HepG2 (cell line): ENCODE measurements at regions not wholly inside any gene's neighbourhood (a gene's known extent, or its start where the extent isn't known, plus 50 kb on each side); places are given as distances from the start of the nearest gene placed in this dataset.

ENCODE experiments used
- AKNA ChIP-seq: sonication (generic); formaldehyde crosslinking; IDR thresholded peaks from 2 replicates; pipeline ENCODE4 v1.4.0; 2020; ENCODE audit warnings: missing genetic modification reagents, borderline replicate concordance
- ATF3 ChIP-seq: sonication (generic); formaldehyde crosslinking; IDR thresholded peaks from 2 replicates; pipeline ENCODE4 v1.4.0; 2020; ENCODE audit warnings: missing genetic modification reagents
- BCL3 ChIP-seq: sonication (generic); formaldehyde crosslinking; IDR thresholded peaks from 2 replicates; pipeline ENCODE4 v1.5.1; 2020; ENCODE audit warnings: mild to moderate bottlenecking, missing genetic modification reagents, moderate library complexity
- HDAC6 ChIP-seq: fragments of 200-600 bp; sonication (generic); IDR thresholded peaks from 2 replicates; pipeline ENCODE4 v1.7.0; 2017; ENCODE audit warnings: mild to moderate bottlenecking, antibody characterized with exemption, low read length, low read depth
- NPAS2 ChIP-seq: sonication (generic); formaldehyde crosslinking; IDR thresholded peaks from 2 replicates; pipeline ENCODE4 v1.8.0; 2022; ENCODE audit warnings: mild to moderate bottlenecking, missing genetic modification reagents, borderline replicate concordance
- RARA ChIP-seq: IDR thresholded peaks from 2 replicates; pipeline ENCODE4 v1.6.1; 2016; ENCODE audit warnings: missing genetic modification reagents, missing compliant biosample characterization
- SIN3A ChIP-seq: IDR thresholded peaks from 2 replicates; pipeline ENCODE4 v1.6.1; 2011; ENCODE audit warnings: low read depth, mild to moderate bottlenecking, control low read depth, low read length, borderline replicate concordance
- THAP11 ChIP-seq: IDR thresholded peaks from 2 replicates; pipeline ENCODE4 v1.6.1; 2016; ENCODE audit warnings: missing biosample characterization, missing genetic modification reagents
- U2AF2 ChIP-seq: fragments of 200-400 bp; formaldehyde crosslinking; IDR thresholded peaks from 2 replicates; pipeline ENCODE4 v1.6.1; 2017; ENCODE audit warnings: low read depth, mild to moderate bottlenecking, low read length
- ZBTB7A ChIP-seq: sonication (generic); formaldehyde crosslinking; IDR thresholded peaks from 2 replicates; pipeline ENCODE4 v1.8.0; 2022; ENCODE audit warnings: mild to moderate bottlenecking, missing genetic modification reagents
- ZNF431 ChIP-seq: sonication (generic); formaldehyde crosslinking; IDR thresholded peaks from 2 replicates; pipeline ENCODE4 v1.9.0; 2022; ENCODE audit warnings: missing genetic modification reagents, low read depth, mild to moderate bottlenecking, borderline replicate concordance
- TF ChIP-seq, protein P1 (sequence below): sonication (generic); formaldehyde crosslinking; IDR thresholded peaks from 2 replicates; pipeline ENCODE4 v1.4.0; 2020; ENCODE audit warnings: low read depth, mild to moderate bottlenecking, missing genetic modification reagents
- TF ChIP-seq, protein P2 (sequence below): IDR thresholded peaks from 2 replicates; pipeline ENCODE4 v1.4.0; 2020; ENCODE audit warnings: mild to moderate bottlenecking, missing genetic modification reagents

DNA sequence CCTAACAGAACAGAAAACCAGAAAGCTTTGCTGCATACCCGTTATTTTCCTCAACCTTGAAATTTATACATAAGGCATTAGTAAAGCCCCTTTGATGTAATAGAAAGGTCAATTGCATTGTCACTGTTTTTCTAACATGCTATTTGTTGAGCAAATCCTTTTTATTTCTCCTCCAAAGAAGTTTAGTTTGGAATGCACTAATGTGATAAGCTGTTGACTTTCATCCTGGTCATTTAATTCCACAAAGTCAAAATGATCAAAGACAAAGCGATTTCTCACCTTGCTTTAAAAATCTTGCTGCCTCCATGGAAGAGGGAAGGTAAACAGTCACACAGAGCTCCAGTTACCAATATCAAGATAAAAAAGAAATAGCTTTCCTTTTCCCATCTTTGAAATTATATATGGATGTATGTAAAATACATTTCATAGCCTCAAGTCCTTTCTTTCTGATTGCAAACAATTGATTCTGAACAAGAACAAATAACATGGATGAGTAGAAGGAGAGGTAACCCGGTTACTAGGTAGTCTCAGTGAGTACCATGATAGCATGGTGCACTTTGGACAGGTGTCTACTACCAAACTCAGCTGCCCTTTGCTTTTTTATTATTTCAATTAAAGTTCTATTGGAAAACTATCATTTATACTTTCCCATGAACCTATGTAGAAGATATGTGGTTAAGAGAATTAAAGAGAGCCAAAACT lies 452.7 kb downstream of the STK39 start (continued):
- TF ChIP-seq ATF3 (CRISPR knock-in tag) (no peak), ZBTB7A (no peak), SIN3A (no peak), AKNA (CRISPR knock-in tag) (no peak), RARA (CRISPR knock-in tag) (peak; percentile 63), BCL3 (CRISPR knock-in tag) (no peak), U2AF2 (no peak), ZNF431 (CRISPR knock-in tag) (no peak), THAP11 (CRISPR knock-in tag) (no peak), HDAC6 (no peak), NPAS2 (no peak)
- TF ChIP-seq, protein P1, sequence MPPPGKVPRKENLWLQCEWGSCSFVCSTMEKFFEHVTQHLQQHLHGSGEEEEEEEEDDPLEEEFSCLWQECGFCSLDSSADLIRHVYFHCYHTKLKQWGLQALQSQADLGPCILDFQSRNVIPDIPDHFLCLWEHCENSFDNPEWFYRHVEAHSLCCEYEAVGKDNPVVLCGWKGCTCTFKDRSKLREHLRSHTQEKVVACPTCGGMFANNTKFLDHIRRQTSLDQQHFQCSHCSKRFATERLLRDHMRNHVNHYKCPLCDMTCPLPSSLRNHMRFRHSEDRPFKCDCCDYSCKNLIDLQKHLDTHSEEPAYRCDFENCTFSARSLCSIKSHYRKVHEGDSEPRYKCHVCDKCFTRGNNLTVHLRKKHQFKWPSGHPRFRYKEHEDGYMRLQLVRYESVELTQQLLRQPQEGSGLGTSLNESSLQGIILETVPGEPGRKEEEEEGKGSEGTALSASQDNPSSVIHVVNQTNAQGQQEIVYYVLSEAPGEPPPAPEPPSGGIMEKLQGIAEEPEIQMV (CRISPR knock-in tag) = no peak
- TF ChIP-seq, protein P2, sequence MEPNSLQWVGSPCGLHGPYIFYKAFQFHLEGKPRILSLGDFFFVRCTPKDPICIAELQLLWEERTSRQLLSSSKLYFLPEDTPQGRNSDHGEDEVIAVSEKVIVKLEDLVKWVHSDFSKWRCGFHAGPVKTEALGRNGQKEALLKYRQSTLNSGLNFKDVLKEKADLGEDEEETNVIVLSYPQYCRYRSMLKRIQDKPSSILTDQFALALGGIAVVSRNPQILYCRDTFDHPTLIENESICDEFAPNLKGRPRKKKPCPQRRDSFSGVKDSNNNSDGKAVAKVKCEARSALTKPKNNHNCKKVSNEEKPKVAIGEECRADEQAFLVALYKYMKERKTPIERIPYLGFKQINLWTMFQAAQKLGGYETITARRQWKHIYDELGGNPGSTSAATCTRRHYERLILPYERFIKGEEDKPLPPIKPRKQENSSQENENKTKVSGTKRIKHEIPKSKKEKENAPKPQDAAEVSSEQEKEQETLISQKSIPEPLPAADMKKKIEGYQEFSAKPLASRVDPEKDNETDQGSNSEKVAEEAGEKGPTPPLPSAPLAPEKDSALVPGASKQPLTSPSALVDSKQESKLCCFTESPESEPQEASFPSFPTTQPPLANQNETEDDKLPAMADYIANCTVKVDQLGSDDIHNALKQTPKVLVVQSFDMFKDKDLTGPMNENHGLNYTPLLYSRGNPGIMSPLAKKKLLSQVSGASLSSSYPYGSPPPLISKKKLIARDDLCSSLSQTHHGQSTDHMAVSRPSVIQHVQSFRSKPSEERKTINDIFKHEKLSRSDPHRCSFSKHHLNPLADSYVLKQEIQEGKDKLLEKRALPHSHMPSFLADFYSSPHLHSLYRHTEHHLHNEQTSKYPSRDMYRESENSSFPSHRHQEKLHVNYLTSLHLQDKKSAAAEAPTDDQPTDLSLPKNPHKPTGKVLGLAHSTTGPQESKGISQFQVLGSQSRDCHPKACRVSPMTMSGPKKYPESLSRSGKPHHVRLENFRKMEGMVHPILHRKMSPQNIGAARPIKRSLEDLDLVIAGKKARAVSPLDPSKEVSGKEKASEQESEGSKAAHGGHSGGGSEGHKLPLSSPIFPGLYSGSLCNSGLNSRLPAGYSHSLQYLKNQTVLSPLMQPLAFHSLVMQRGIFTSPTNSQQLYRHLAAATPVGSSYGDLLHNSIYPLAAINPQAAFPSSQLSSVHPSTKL (CRISPR knock-in tag) = peak; percentile 95
